HEK293 (cell line): ENCODE measurements at regions not wholly inside any gene's neighbourhood (a gene's known extent, or its start where the extent isn't known, plus 50 kb on each side); places are given as distances from the start of the nearest gene placed in this dataset.

Experiments
- IKZF3 ChIP-seq: fragments of 450-650 bp; IDR thresholded peaks from 2 replicates; pipeline ENCODE4 v1.5.0; 2018; ENCODE audit warnings: missing biosample characterization, mild to moderate bottlenecking, missing genetic modification characterization, moderate library complexity
- SP2 ChIP-seq: fragments of 450-650 bp; formaldehyde crosslinking; IDR thresholded peaks from 2 replicates; pipeline ENCODE4 v1.5.1; 2016; ENCODE audit warnings: missing biosample characterization, missing genetic modification characterization
- SP7 ChIP-seq: fragments of 450-650 bp; formaldehyde crosslinking; IDR thresholded peaks from 2 replicates; pipeline ENCODE4 v1.5.1; 2016; ENCODE audit warnings: missing biosample characterization, missing genetic modification characterization
- ZBTB48 ChIP-seq: fragments of 450-650 bp; formaldehyde crosslinking; IDR thresholded peaks from 2 replicates; pipeline ENCODE4 v1.5.1; 2016; ENCODE audit warnings: missing biosample characterization, missing genetic modification characterization
- ZNF157 ChIP-seq: fragments of 450-650 bp; formaldehyde crosslinking; IDR thresholded peaks from 2 replicates; pipeline ENCODE4 v1.5.1; 2016; ENCODE audit warnings: missing biosample characterization, missing genetic modification characterization
- ZNF292 ChIP-seq: fragments of 450-650 bp; formaldehyde crosslinking; IDR thresholded peaks from 2 replicates; pipeline ENCODE4 v1.5.1; 2016; ENCODE audit warnings: low read depth, missing biosample characterization, missing genetic modification characterization, borderline replicate concordance
- ZNF302 ChIP-seq: fragments of 450-650 bp; formaldehyde crosslinking; IDR thresholded peaks from 2 replicates; pipeline ENCODE4 v1.5.1; 2016; ENCODE audit warnings: missing biosample characterization, missing genetic modification characterization, low read depth
- ZNF549 ChIP-seq: fragments of 450-650 bp; IDR thresholded peaks from 2 replicates; pipeline ENCODE4 v1.5.1; 2018; ENCODE audit warnings: missing biosample characterization, missing genetic modification characterization, mild to moderate bottlenecking, inconsistent platforms, moderate library complexity
- ZNF660 ChIP-seq: fragments of 450-650 bp; IDR thresholded peaks from 2 replicates; pipeline ENCODE4 v1.5.1; 2018; ENCODE audit warnings: missing biosample characterization, mild to moderate bottlenecking, missing genetic modification characterization
- ZNF747 ChIP-seq: fragments of 450-650 bp; formaldehyde crosslinking; IDR thresholded peaks from 2 replicates; pipeline ENCODE4 v1.5.1; 2016; ENCODE audit warnings: missing biosample characterization, missing genetic modification characterization
- TF ChIP-seq, protein P1 (sequence below): fragments of 450-650 bp; formaldehyde crosslinking; IDR thresholded peaks from 2 replicates; pipeline ENCODE4 v1.5.1; 2016; ENCODE audit warnings: missing biosample characterization, missing genetic modification characterization
- TF ChIP-seq, protein P2 (sequence below): fragments of 450-650 bp; formaldehyde crosslinking; IDR thresholded peaks from 2 replicates; pipeline ENCODE4 v1.5.1; 2016; ENCODE audit warnings: missing biosample characterization, missing genetic modification characterization
- TF ChIP-seq, protein P3 (sequence below): fragments of 450-650 bp; formaldehyde crosslinking; IDR thresholded peaks from 2 replicates; pipeline ENCODE4 v1.5.1; 2016; ENCODE audit warnings: missing biosample characterization, missing genetic modification characterization

- TF ChIP-seq, protein P1, sequence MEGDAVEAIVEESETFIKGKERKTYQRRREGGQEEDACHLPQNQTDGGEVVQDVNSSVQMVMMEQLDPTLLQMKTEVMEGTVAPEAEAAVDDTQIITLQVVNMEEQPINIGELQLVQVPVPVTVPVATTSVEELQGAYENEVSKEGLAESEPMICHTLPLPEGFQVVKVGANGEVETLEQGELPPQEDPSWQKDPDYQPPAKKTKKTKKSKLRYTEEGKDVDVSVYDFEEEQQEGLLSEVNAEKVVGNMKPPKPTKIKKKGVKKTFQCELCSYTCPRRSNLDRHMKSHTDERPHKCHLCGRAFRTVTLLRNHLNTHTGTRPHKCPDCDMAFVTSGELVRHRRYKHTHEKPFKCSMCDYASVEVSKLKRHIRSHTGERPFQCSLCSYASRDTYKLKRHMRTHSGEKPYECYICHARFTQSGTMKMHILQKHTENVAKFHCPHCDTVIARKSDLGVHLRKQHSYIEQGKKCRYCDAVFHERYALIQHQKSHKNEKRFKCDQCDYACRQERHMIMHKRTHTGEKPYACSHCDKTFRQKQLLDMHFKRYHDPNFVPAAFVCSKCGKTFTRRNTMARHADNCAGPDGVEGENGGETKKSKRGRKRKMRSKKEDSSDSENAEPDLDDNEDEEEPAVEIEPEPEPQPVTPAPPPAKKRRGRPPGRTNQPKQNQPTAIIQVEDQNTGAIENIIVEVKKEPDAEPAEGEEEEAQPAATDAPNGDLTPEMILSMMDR (tag by site-specific recombination) = no peak
- TF ChIP-seq SP2 (tag by site-specific recombination) = no peak
- no peak for TF ChIP-seq ZNF660 (tag by site-specific recombination)
- TF ChIP-seq, protein P2, sequence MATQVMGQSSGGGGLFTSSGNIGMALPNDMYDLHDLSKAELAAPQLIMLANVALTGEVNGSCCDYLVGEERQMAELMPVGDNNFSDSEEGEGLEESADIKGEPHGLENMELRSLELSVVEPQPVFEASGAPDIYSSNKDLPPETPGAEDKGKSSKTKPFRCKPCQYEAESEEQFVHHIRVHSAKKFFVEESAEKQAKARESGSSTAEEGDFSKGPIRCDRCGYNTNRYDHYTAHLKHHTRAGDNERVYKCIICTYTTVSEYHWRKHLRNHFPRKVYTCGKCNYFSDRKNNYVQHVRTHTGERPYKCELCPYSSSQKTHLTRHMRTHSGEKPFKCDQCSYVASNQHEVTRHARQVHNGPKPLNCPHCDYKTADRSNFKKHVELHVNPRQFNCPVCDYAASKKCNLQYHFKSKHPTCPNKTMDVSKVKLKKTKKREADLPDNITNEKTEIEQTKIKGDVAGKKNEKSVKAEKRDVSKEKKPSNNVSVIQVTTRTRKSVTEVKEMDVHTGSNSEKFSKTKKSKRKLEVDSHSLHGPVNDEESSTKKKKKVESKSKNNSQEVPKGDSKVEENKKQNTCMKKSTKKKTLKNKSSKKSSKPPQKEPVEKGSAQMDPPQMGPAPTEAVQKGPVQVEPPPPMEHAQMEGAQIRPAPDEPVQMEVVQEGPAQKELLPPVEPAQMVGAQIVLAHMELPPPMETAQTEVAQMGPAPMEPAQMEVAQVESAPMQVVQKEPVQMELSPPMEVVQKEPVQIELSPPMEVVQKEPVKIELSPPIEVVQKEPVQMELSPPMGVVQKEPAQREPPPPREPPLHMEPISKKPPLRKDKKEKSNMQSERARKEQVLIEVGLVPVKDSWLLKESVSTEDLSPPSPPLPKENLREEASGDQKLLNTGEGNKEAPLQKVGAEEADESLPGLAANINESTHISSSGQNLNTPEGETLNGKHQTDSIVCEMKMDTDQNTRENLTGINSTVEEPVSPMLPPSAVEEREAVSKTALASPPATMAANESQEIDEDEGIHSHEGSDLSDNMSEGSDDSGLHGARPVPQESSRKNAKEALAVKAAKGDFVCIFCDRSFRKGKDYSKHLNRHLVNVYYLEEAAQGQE (tag by site-specific recombination) = no peak
- TF ChIP-seq ZBTB48 (tag by site-specific recombination) = no peak
- TF ChIP-seq ZNF747 (tag by site-specific recombination) = no peak
- TF ChIP-seq ZNF157 = no peak
- TF ChIP-seq ZNF549 (tag by site-specific recombination) = no peak
- no peak for TF ChIP-seq ZNF302 (tag by site-specific recombination)
- TF ChIP-seq IKZF3 (tag by site-specific recombination) = no peak
- TF ChIP-seq, protein P3, sequence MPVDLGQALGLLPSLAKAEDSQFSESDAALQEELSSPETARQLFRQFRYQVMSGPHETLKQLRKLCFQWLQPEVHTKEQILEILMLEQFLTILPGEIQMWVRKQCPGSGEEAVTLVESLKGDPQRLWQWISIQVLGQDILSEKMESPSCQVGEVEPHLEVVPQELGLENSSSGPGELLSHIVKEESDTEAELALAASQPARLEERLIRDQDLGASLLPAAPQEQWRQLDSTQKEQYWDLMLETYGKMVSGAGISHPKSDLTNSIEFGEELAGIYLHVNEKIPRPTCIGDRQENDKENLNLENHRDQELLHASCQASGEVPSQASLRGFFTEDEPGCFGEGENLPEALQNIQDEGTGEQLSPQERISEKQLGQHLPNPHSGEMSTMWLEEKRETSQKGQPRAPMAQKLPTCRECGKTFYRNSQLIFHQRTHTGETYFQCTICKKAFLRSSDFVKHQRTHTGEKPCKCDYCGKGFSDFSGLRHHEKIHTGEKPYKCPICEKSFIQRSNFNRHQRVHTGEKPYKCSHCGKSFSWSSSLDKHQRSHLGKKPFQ (tag by site-specific recombination) = no peak
- no peak for TF ChIP-seq SP7 (tag by site-specific recombination)
- no peak for TF ChIP-seq ZNF292 (tag by site-specific recombination)
Measured at GRCh38 chr6:148054219-148054618, 288.4 kb upstream of the SASH1 start.
